HG02884 (cell line): ENCODE measurements at regions not wholly inside any gene's neighbourhood (a gene's known extent, or its start where the extent isn't known, plus 50 kb on each side); places are given as distances from the start of the nearest gene placed in this dataset.

Experiments used
- ATAC-seq: cut with Tn5 transposase; IDR thresholded peaks from one replicate; pipeline ENCODE4 v1.9.1; 2021; ENCODE audit warnings: mild to moderate bottlenecking, moderate library complexity; ENCODE audit not compliant: unreplicated experiment

DNA sequence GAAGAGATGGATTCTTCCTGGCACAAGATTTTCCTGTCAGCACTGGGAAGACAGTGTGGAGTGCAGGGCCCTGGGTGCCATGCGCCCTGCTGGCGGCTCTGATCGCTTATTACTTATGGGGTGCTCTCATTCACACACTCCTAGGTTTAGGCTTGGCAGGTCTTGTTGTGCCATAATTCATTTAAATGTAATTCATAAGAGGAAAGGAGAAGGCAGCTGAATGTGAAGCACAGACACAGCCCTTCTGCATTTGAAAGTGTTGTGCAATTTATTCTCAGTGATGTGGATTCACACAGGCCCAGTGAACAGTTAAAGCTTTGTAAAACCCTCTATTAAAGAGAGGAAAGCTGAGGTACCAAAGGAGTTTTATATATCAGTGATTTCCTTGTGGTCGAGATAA is 249.7 kb downstream of the C4orf33 start:
- ATAC-seq, result no peak

DNA sequence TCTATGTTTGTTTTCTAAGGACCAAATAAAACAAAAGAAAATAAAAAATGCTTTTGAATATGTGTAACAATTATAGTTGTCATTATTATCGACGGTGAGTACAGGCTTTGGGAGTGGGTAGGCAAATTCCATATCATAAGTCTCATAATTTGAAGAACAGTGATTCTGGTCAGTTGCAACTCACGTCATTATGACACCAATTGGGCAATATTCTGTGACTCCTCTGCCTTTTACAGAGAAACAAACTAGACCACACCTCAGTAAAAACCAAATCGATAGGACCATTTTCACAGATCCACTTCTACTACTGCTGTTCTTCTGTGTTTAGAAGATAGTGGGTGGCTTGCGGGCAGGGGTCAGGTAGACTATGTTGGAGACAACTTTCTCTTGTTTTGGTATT is 250.1 kb downstream of the C4orf33 start:
- ATAC-seq, result no peak

DNA sequence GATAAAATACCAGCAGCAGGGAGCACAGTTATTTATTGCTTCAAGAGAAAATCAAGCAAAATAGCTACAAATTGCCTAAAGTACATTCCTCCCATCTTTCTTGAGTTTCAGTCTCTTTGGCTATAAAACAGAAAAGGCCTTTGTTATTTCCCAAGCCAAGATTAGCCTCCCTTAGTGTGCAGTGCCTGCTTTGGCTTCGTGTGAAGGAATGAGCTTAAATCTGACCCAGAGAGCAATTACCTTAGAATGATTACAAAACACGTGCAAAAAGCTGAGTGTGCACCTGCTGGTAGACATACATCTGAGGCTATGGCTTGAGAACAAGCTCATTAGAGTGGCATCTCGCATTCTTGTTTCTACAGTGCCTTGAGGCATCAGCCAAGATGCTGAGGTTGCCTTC is 250.8 kb downstream of the C4orf33 start:
- ATAC-seq, result no peak

DNA sequence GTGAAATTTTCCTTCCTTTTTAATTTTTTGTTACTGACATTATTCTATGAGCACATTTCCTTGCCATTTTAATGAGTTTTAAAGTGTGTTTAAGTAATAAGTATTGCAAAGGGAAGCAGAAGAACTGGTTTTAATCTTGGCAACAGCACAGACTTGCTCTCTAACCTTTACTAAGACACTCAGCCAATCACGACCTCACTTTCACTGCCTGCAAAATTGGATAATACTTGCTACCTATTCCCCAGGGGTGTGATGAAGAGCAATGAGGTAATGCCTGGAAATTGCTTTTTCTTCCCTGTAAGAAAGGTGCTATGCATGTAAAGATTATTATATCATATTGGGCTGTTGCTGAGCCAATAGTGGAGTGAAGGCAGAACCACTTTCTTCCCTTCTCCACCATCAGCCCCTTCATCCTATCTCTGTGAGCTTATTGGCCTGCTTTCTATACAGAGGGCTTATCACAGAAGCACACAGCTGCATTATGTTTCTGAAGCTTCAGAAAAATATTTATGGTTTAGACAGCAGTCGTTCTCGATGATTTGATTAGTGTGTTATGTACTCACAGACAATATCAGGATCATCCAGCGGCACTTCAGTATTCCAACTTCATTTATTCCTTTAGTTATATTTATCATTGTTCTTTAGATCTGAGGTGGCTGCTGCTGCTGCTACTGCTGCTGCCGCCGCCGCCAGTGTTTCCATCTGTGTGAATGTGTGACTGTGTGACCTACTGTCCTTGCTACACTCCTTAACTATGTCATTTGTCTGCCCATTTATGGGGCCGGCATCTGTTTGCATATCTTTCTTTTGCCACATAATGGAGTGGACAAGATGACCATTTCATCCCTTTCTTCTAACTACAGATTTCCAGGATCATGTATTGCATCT is 255.1 kb downstream of the C4orf33 start:
- no peak for ATAC-seq

DNA sequence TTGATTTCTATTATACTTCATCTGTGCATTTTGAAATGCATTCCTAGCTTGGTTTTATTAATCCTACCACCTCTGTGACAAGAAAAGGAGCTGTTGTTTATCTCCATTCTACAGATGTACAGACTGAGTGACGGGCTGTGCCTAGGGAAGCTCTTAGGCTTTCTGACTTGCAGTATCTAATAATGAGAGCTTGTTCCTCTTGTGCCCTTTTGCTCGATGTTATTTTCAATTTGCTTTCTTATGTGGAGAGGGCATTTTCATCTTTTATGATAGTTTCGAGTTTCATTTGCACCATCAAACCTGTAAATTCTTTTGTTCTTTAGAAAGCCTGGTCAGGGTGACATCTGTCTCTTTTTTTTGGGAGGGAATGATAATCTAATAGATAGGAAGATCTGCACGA is 256.5 kb downstream of the C4orf33 start:
- ATAC-seq, result no peak

DNA sequence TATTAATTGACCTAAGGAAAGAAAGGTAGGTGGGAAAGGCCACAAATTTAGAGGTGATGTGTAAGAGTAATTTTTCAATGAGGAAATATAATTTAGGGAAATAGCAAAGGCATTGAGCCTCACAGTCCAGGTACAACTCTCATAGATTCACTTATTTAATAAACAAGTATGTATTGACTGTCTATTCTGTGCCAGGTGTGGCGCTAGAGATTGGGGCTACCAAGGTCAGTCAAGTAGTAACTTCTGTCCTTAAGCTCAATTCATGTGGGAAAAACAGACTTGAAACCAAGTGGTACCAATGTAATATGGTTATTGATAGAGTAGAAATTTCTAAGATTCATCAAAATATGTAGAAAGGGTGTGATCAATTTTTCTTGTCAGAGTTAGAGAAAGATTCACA is 257.5 kb downstream of the C4orf33 start:
- ATAC-seq, result no peak

DNA sequence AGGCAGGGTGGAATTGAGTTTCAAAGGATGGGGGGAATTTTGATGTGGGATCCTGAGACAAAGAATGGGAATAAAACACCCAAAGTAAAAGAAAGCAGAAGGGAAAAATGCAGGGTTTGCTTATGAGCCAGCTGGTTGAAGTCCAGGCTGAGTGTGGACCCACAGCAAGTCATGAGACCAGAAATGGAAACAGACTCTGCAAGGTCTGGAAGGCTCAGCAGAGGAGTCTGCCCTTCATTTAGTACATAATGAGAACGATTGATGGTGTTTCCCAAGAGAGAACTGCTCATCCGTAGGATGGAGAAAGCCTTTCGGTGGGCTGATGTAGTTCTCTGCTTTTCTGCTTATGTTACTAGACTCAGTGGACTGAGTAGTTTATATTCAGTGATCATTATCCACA is 259.1 kb downstream of the C4orf33 start:
- no peak for ATAC-seq

DNA sequence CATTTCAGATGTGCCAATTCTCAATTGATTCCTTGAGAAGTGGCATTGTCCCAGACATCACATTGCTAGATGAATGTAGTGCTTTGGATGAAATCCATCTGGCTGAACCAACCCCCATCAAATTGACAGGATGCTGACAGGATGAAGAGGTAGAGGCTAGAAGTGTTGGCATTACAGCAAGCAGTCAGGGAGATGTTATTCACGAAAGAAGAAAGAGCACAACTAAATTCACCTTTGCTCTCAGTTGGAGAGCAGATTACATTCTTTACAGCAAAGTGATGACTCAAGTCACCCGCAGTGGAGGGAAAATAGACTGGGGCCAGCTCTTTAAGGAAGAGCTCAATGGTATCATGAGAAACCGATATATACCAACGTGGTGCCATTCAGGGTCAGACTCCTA is 259.6 kb downstream of the C4orf33 start:
- no peak for ATAC-seq

DNA sequence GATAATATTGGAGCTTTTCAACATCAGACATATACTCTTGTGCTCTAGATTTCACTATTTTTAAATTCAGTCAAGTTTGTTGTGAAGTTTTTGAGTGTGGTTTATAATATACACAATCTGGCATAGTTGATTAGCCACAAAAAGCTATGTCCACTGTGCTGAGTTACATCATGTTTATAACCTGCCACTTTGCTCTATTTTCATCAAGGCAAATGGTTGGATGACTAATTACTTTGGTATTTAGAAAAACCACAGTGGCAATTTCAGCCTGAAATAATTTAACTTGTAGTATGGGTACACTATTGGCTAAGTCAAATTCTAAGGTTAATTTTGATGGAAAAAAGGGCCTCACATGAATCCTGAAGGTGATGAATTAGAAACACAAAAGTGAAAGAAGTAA is 262.6 kb downstream of the C4orf33 start:
- no peak for ATAC-seq

DNA sequence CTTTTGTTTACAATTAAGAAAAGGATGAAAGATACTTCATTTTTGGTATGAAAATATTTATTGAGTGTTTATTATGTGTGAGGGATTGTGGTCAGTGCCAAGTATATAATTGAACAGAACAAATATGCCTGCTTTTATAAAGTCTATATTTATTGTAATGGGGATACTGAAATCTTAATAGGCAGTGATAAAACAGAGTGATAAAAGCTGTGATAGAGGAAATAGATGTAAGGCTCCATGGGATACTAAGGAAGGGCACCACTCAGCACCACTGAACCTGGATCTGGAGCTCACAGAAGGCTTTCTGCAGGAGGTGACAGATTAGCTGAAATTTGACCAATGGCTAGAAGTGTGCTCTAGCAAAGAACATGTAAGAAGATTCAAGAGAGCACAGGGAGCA is 263.5 kb downstream of the C4orf33 start:
- no peak for ATAC-seq

DNA sequence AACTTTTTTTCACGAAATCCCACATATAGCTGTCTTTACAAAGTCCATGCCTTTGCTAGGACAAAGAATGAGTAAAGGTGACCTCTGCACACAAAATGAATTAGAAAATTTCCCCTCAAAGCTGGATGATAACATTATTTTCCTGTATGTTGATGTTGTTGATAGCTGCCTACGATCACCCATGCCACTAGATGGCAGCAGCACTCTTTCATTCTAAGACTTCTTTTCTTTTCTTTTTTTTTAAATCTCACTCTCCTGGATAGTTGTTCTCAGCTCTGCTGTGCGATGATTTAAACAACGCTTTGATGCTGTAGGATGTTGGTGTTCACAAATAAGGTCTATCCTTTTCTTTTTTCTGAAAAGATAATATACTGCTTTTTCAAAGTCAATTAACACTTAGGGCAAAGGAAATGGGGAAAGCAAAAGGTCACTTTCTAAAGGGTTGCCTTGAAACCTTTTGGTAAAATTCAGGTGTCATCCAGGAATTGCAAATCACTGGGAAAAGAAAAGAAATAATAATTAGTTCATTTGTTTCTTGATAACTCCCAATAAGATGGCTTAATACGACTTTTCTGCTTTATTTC is 266.8 kb downstream of the C4orf33 start:
- peak; percentile 89 for ATAC-seq

DNA sequence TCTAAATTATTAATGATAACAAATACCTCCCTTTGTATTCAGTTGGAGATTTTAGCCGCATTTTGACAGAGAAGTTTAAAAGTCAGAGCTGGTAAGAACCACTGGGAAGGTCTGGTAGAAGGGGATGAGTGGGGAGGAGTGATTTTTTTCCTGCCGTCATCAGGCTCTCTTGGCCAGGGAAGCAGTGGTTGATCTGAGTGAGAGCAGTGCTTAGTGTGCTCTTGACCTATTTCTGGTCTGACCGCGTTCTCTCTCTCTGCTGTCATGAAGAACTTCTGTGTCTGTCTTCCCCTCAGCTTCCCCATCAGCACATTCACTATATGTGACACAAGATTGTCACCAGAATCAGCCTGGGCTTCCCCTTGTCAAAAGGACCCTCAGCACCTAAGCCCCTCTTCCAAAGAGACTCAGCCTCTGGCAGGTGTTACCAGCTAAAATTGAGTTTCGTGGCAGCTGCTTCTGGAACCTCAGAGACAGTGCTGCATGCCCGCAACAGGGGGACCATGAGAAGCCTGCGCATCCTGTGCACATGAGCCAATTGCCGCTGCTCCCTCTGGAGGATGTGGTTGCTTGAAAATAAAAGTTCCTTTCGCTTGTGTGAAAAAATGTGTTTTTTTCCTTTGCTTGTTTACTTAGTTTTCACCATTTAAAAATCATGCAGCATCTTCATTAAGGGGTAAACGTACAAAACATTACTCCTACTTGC is 268.9 kb downstream of the C4orf33 start:
- ATAC-seq, result no peak

DNA sequence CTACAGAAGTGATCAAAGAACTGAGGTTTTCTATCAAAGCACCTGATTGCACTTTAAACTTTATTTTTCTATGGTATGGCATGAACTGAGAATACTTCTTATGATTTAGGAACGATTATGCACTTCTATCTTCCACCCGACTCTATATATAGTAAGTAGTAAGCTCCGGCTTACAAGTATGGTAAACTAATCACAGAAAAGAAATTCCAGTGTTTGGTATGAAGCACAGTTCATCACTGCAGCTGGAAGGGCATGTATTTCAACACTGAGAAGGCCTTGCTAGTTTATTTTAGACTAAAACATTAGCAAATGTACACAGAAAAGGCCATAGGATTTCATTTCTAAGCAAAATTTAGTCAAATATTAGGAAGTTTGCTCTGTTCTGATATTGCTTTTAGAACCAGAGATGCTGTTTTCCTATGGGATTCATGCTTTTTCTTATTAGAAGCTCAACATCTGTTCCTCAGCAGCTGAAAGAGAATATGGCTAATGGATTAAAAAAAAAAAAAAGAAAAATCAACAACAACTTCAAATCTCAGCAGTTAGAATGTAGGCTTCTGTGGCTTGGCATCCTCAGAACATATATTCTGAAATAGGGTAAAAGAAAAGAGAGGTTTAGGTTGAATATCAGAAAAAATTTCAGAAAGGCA is 273.5 kb downstream of the C4orf33 start:
- no peak for ATAC-seq

DNA sequence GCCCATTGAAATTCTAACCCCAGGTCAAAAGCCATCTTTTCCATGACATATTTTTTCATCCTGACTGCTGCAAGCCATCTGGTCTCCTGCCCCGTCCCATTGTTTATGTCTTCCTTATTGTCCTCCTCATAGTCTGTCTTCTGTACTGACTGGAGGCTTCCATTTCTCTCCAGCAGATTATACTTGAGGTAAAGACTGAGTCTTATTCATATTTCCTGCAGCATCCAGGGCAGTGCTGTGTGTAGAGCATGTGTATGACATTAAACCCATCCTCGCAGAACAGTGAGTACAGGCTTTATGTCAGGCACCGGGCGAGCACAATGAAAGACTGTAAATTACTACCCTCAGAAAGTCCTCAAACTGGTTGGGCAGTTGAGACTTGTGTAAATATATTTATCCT is 275.1 kb downstream of the C4orf33 start:
- no peak for ATAC-seq

DNA sequence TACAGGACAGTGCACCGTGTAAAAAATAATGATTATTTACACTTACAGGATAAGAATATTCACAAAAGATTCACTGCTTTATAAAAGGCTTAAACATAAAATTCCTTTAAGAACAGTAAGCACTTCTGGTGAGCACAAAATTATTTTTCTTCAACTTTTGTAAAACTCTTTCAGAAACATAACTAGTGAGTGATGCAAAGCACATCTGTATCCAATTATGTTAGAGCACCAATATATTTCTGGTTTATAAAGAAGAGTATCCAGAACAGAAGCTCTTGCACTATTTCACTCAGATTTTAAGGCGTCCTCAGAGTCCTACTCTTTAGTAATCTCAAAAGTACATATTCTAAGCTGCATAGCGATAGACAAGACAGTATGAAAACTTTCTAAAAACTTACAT is 276.0 kb downstream of the C4orf33 start:
- no peak for ATAC-seq

DNA sequence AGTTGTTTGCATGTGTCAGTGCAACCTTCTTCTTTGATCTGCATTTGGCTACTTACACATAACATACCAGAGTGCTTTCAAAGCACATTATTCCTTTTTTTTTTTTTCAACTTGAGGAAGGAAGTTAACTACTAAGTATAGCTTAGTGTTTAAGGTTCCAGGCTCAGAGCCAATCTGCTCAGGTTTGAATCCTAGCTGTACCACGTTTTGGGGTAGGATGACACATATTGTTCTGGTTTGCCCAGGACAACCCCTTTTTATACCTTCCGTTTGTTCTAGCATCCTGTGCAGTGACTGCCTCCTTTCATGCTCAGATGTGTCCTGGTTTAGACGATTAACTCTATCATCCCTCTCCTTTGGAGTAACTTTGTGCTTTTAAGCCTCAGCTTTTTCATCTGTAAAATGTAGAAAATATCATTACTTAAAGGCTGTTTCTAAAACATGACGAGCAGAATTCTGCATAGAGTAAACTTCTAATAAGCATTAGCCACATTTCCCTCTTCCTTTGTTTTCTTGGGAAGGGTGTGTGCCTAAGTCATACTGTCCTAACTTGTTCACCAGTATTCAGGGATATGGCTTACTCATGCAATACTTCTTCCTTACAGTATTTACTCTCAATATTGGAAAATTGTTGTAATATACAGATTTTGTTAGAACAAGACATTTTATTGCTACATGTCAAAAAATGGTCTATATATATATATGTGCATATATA is 281.3 kb downstream of the C4orf33 start:
- ATAC-seq, result no peak

DNA sequence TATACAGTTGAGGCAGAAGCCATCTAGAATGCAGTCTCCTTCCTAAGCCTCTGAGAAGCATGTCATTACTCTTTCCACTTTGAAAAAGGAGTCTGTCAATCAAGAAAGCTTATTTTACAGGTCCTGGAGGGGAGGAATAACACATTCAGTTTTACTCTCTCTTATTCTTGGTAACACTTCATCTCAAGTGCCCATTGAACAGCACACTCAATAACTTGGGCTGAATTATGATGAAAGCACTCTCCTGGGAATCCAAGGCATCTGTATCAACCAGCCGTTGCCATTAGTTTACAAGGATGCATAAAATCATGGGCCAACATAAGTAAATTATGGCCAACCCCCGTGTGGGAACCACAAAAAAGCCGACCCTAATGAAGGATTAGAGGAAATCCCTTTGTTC is 282.4 kb downstream of the C4orf33 start:
- no peak for ATAC-seq

DNA sequence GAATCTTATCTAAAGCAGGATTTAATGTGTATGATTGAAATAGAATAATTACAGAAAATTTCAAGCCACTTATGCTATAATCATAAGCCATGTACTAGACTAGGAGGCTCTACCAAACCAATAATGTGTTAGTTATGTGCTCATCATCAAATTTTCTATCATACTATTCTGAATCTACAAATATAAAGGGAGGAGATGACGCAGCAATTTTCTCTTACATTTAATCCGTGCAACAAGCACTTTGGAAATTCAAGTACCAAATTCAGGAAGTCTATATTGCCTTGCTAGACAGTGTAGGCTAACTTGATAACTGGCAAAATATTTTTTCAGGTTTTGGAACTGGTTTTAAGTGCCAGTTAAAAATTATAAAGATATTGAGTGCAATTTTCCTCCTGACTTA is 283.5 kb downstream of the C4orf33 start:
- ATAC-seq, result no peak

DNA sequence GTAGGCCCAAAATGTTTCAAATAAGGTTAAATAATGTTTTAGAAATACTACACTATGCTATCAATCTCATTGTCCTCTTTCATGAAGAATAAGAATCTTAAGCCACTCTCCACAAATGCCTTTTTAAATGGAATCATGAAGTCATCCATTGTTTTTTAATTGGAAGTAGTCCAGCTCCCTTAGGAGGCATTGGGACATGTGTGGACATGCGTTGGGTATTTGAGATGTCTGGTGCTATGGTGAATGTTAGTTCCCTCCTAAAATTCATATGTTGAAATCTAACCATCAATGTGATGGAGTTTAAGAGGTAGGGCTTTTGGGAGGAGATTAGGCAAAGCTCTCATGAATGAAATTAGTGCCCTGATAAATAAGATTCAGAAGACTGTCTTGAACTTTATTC is 289.0 kb downstream of the C4orf33 start:
- ATAC-seq, result no peak

DNA sequence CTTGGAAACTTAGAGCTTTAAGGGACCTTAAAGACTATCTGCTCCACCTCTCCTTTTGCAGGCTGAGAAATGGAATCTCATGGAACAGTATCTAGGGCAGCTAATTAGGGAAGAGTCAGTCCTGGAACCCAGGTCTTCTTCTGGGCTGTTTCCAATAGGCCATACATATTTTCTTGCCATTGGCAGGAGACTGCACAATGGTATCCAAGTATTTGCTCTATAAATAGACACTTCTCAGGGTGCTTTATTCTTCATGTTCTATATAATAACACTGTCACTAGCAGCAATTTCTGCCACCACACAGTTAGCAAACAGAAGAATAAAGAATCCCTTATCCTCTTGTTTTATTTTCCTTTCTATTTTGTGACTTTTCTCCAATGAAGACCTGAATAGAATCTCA is 291.7 kb downstream of the C4orf33 start:
- no peak for ATAC-seq

DNA sequence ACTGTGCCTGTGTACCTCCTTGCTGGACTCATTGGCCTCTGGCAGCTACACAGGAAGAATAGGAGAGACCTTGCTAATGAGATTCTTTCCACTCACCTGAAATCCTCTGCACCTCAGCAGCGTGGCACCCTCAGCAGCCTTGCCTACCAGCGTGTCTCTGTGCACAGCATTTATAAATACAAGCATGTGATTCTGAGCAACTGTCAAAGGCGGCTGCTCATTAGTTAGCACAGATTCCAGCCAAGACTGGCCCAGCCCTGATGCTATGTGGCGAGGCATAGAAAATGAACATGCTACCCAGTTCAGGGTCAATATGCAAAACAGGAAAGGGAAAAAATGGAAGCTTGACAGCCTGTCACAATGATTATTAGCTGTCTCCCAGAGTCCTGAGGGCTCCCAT is 298.0 kb downstream of the C4orf33 start:
- ATAC-seq, result no peak
